ENCODE measurements at regions not wholly inside any gene's neighbourhood (a gene's known extent, or its start where the extent isn't known, plus 50 kb on each side); places are given as distances from the start of the nearest gene placed in this dataset.

GRCh38 chr2:45227347-45227746 is 218.1 kb upstream of the SIX2 start:
- Histone ChIP-seq H3K36me3 (no peaks in the 10 kb centered on the region), H3K27ac (no peak overlapping the region), H3K9me3 (no peaks in the 10 kb centered on the region), H3K4me1 (no peaks in the 10 kb centered on the region), H3K27me3 (no peaks in the 10 kb centered on the region), H3K4me3 (no peak overlapping the region)
- ATAC-seq (no peak), DNase-seq (no peak)
- TF ChIP-seq, protein P1, sequence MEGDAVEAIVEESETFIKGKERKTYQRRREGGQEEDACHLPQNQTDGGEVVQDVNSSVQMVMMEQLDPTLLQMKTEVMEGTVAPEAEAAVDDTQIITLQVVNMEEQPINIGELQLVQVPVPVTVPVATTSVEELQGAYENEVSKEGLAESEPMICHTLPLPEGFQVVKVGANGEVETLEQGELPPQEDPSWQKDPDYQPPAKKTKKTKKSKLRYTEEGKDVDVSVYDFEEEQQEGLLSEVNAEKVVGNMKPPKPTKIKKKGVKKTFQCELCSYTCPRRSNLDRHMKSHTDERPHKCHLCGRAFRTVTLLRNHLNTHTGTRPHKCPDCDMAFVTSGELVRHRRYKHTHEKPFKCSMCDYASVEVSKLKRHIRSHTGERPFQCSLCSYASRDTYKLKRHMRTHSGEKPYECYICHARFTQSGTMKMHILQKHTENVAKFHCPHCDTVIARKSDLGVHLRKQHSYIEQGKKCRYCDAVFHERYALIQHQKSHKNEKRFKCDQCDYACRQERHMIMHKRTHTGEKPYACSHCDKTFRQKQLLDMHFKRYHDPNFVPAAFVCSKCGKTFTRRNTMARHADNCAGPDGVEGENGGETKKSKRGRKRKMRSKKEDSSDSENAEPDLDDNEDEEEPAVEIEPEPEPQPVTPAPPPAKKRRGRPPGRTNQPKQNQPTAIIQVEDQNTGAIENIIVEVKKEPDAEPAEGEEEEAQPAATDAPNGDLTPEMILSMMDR (IDR thresholded peaks at IDR 0.05): no peak
- intact Hi-C loops (cut with DNase I): no loop called here

DNA sequence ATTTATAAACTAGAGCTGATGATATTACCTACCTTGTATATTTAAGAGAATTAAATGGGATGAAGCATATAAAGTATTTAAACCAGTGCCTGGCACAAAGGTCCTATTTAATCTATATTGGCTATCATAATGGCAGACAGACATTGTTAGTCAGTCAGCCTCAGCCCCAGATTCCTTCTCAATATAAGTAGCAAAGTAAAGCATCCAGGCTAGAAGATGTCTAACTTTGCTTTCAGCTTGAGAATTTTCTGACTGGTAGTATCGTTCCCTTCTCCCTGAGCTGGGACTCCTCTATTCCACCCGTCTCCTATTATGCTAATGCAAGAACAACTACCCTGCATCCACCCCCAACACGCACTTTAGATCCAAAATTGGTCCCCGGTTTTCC is 215.7 kb upstream of the SIX2 start:
- H3K36me3 ChIP-seq: no peaks in the 10 kb centered on the region
- intact Hi-C loops (cut with DNase I): no loop called here
- TF ChIP-seq, protein P1 (IDR thresholded peaks at IDR 0.05): no peak
- no peaks in the 10 kb centered on the region for H3K27me3 ChIP-seq
- no peak overlapping the region for H3K27ac ChIP-seq
- no peaks in the 10 kb centered on the region for H3K9me3 ChIP-seq
- ATAC-seq (no peak), DNase-seq (no peak)
- no peak overlapping the region for H3K4me3 ChIP-seq
- no peaks in the 10 kb centered on the region for H3K4me1 ChIP-seq

DNA sequence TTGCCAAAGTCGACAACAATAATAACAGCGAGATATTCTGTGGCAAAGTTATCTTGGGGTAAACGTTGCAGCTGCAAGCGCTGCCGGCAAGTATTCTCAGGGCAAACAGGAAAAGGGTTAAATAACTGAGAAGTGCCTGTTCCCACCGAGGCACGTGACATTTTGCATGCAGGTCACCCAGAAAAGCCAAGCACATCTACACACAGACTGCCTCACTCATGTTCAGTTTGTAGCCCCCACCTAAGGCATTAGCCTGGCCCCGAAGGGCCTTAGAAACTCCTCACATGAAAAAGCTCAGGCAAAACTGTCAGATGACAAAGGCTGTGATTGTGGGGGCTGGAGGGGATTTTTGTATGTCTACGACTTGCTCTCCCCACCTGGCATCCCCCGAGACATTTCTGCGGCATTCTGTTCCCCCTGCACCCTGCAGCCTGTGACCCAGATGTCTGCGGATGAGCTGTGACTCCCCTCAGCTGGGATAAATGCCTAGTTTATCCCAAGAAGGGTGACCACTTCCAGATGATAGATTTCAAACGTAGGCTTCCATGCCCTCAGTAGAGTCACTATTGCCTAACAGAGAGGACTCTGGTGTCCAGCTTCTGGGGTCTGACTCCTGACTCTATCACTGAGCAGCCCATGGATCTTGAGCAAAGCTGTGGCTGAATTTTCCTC is 215.2 kb upstream of the SIX2 start:
- Histone ChIP-seq H3K27me3 (no peaks in the 10 kb centered on the region), H3K9me3 (no peaks in the 10 kb centered on the region), H3K4me3 (no peak overlapping the region), H3K27ac (no peak overlapping the region), H3K4me1 (no peaks in the 10 kb centered on the region), H3K36me3 (no peaks in the 10 kb centered on the region)
- TF ChIP-seq, protein P1 (IDR thresholded peaks at IDR 0.05): no peak
- no peak for ATAC-seq
- DNase-seq: no peak
- intact Hi-C loops (cut with DNase I): no loop called here

GRCh38 chr2:45223531-45223930 is 214.3 kb upstream of the SIX2 start:
- no peaks in the 10 kb centered on the region for H3K36me3 ChIP-seq
- TF ChIP-seq, protein P1 (IDR thresholded peaks at IDR 0.05): no peak
- H3K4me1 ChIP-seq: no peaks in the 10 kb centered on the region
- H3K27ac ChIP-seq: no peak overlapping the region
- H3K9me3 ChIP-seq: no peaks in the 10 kb centered on the region
- no peak overlapping the region for H3K4me3 ChIP-seq
- H3K27me3 ChIP-seq: no peaks in the 10 kb centered on the region
- intact Hi-C loops (cut with DNase I): no loop called here
- ATAC-seq: no peak
- no peak for DNase-seq

DNA sequence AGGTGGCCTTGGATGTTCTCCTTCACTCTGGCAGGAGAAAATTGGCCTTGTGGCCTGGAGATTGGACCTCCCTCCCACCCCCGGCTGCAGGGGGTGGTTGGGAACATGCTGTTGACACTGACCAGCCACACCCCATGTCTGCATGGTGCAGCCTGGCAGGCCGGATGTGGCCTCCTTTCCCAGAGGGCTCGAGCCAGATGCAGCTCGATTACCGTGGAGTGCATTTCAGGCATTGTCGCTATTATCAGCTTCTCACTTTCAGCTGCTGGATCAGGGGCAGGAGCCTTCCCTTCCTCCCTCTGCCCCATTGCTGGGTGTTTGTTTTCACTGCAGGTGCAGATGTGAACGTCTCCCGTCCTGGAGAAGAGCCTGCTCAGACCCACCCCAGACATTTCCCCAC is 211.0 kb upstream of the SIX2 start:
- TF ChIP-seq, protein P1 (IDR thresholded peaks at IDR 0.05): no peak
- DNase-seq: no peak
- intact Hi-C loops (cut with DNase I): no loop called here
- ATAC-seq: no peak
- Histone ChIP-seq H3K27ac (no peak overlapping the region), H3K9me3 (no peaks in the 10 kb centered on the region), H3K4me1 (no peaks in the 10 kb centered on the region), H3K36me3 (no peaks in the 10 kb centered on the region), H3K27me3 (no peaks in the 10 kb centered on the region), H3K4me3 (no peak overlapping the region)

DNA sequence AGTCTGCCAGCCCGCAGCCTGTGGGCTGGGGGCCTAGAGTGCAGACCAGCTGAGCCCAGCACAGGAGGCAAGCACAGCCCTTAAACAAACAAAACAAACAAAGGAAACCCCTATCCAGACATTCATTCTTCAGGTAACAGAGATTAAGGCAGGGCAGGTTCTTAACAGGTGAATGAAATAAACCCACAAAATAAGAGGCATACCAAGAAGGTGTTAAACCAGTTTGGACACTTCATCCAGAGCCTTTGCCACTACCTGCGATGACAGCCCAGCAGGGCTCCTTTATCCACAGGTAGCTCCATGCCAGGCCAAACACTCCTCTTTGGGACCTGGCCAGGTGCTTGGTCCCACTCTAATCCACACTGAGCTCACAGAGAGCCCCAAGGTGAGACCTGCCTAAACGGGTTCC is 209.7 kb upstream of the SIX2 start:
- H3K4me1 ChIP-seq: no peaks in the 10 kb centered on the region
- no peaks in the 10 kb centered on the region for H3K36me3 ChIP-seq
- ATAC-seq: peak; percentile 92
- DNase-seq: peak; percentile 82
- H3K4me3 ChIP-seq: no peak overlapping the region
- H3K9me3 ChIP-seq: no peaks in the 10 kb centered on the region
- no peaks in the 10 kb centered on the region for H3K27me3 ChIP-seq
- TF ChIP-seq, protein P1 (IDR thresholded peaks at IDR 0.05): no peak
- H3K27ac ChIP-seq: no peak overlapping the region
- intact Hi-C loops (cut with DNase I): no loop called here

All from upper lobe of right lung (tissue), 1 donor.